C4-2B (cell line): ENCODE measurements at regions not wholly inside any gene's neighbourhood (a gene's known extent, or its start where the extent isn't known, plus 50 kb on each side); places are given as distances from the start of the nearest gene placed in this dataset.

Experiments
- ZFX ChIP-seq: fragments of 450-650 bp; IDR thresholded peaks from 2 replicates; pipeline ENCODE4 v1.6.1; 2017
- TF ChIP-seq, protein P1 (sequence below): fragments of 450-650 bp; conservative IDR thresholded peaks from 2 replicates; pipeline ENCODE4 v1.5.1; 2017; ENCODE audit warnings: mild to moderate bottlenecking

DNA sequence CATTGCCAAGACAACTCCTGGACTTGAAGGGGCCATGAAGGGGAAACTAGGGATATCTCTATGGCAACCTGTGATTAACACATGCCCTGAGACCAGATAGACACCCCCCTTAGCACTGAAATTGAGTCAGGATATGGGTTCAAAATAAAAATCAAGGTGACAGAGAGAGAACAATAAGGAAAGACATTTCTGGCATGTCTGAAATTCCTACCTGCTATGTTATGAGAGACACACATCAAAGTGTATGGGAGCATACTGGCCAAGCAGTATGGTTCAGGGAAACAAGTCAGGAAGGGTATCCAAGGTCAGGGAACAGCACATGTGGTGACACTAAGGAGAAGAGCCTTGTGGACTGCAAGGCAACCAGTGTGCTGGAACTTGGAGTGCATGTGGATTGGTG is 388.7 kb downstream of the SHQ1 start:
- TF ChIP-seq, protein P1, sequence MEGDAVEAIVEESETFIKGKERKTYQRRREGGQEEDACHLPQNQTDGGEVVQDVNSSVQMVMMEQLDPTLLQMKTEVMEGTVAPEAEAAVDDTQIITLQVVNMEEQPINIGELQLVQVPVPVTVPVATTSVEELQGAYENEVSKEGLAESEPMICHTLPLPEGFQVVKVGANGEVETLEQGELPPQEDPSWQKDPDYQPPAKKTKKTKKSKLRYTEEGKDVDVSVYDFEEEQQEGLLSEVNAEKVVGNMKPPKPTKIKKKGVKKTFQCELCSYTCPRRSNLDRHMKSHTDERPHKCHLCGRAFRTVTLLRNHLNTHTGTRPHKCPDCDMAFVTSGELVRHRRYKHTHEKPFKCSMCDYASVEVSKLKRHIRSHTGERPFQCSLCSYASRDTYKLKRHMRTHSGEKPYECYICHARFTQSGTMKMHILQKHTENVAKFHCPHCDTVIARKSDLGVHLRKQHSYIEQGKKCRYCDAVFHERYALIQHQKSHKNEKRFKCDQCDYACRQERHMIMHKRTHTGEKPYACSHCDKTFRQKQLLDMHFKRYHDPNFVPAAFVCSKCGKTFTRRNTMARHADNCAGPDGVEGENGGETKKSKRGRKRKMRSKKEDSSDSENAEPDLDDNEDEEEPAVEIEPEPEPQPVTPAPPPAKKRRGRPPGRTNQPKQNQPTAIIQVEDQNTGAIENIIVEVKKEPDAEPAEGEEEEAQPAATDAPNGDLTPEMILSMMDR, result no peak
- TF ChIP-seq ZFX, result no peak
